ENCODE measurements at regions not wholly inside any gene's neighbourhood (a gene's known extent, or its start where the extent isn't known, plus 50 kb on each side); places are given as distances from the start of the nearest gene placed in this dataset.

DNA sequence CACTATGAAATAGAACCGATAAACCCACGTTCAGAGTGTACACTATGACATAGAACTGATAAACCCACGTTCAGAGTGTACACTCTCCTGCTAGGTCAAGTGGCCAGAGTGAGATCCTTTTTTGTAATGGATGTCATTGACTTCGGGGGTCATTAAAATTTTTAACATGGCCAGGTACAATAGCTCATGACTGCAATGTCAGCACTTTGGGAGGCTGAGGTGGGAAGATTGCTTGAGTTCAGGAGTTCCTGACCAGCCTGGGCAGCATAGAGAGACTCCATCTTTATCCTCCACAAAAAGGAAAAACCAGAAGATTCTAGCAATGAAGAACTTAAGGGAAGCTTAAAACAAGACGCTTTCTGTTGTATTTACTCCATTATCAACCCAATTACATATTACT is 439.7 kb upstream of the FRG1 start:
- Histone ChIP-seq H3K79me2 (ENCODE audit: control insufficient read depth, low read length) (no peaks in the 10 kb centered on the region), H3K27ac (ENCODE audit: low read depth, low read length) (no peak overlapping the region), H3K27me3 (ENCODE audit: control insufficient read depth, low read length) (no peaks in the 10 kb centered on the region), H3K4me3 (ENCODE audit: low read length) (no peak overlapping the region), H3K36me3 (ENCODE audit: control insufficient read depth, low read length) (no peaks in the 10 kb centered on the region), H3K9me3 (ENCODE audit: control insufficient read depth, insufficient read depth, low read length) (peaks cover 12% of the 10 kb centered on the region; the same call in 1 of the 2 replicates), H3K4me1 (ENCODE audit: control insufficient read depth, low read length) (no peaks in the 10 kb centered on the region), H4K20me1 (ENCODE audit: control insufficient read depth, insufficient read depth, low read depth, low read length) (no peaks in the 10 kb centered on the region), H3K9me2 (replicated peaks; ENCODE audit: control insufficient read depth, low read length) (no peaks in the 10 kb centered on the region), H3F3A (ENCODE audit: control insufficient read depth, insufficient read depth) (no peaks in the 10 kb centered on the region), H3K4me2 (ENCODE audit: low read length) (no peak overlapping the region)
- TF ChIP-seq, protein P1, sequence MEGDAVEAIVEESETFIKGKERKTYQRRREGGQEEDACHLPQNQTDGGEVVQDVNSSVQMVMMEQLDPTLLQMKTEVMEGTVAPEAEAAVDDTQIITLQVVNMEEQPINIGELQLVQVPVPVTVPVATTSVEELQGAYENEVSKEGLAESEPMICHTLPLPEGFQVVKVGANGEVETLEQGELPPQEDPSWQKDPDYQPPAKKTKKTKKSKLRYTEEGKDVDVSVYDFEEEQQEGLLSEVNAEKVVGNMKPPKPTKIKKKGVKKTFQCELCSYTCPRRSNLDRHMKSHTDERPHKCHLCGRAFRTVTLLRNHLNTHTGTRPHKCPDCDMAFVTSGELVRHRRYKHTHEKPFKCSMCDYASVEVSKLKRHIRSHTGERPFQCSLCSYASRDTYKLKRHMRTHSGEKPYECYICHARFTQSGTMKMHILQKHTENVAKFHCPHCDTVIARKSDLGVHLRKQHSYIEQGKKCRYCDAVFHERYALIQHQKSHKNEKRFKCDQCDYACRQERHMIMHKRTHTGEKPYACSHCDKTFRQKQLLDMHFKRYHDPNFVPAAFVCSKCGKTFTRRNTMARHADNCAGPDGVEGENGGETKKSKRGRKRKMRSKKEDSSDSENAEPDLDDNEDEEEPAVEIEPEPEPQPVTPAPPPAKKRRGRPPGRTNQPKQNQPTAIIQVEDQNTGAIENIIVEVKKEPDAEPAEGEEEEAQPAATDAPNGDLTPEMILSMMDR (IDR thresholded peaks at IDR 0.05; ENCODE audit: low read depth, low read length, poor library complexity, severe bottlenecking) = no peak
- TF ChIP-seq EZH2phosphoT487 (IDR thresholded peaks at IDR 0.05; ENCODE audit: borderline replicate concordance, low read length) = no peak

DNA sequence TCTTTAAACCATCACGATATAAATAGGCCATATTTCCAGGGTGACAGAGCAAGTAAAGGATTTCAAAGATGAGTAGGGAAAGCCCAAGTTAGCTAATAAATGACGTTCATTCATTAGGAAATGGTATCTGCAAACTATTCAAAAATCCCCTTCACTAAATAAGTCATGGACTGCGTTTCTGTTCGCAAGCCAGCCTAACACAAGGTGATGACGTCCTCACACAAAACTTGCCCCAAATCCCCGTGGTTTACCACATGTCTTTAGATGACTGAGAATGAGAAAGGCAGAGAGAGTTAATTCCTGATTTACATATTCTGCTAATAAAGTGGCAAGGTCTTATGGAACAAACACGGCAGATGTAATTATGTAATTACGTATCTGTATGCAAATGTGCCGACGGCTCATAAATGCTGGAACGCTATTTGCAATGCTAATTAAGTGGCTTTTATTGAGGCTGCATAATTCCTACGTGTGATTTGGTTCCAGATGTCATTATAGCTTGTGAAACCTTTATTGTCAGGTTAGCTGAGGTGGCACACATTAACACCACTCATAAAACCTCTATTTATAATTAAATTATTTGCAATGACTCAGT is 437.7 kb upstream of the FRG1 start:
- no peak overlapping the region for H3K27ac ChIP-seq (ENCODE audit: low read depth, low read length)
- TF ChIP-seq, protein P1 (IDR thresholded peaks at IDR 0.05; ENCODE audit: low read depth, low read length, poor library complexity, severe bottlenecking) = no peak
- no peak for TF ChIP-seq EZH2phosphoT487 (IDR thresholded peaks at IDR 0.05; ENCODE audit: borderline replicate concordance, low read length)
- no peaks in the 10 kb centered on the region for H3K9me2 ChIP-seq (replicated peaks; ENCODE audit: control insufficient read depth, low read length)
- H3K79me2 ChIP-seq (ENCODE audit: control insufficient read depth, low read length) = no peaks in the 10 kb centered on the region
- no peaks in the 10 kb centered on the region for H4K20me1 ChIP-seq (ENCODE audit: control insufficient read depth, insufficient read depth, low read depth, low read length)
- no peaks in the 10 kb centered on the region for H3K4me1 ChIP-seq (ENCODE audit: control insufficient read depth, low read length)
- no peaks in the 10 kb centered on the region for H3K36me3 ChIP-seq (ENCODE audit: control insufficient read depth, low read length)
- no peaks in the 10 kb centered on the region for H3K27me3 ChIP-seq (ENCODE audit: control insufficient read depth, low read length)
- H3F3A ChIP-seq (ENCODE audit: control insufficient read depth, insufficient read depth) = no peaks in the 10 kb centered on the region
- no peak overlapping the region for H3K4me3 ChIP-seq (ENCODE audit: low read length)
- no peaks in the 10 kb centered on the region; the same call in 1 of the 2 replicates for H3K9me3 ChIP-seq (ENCODE audit: control insufficient read depth, insufficient read depth, low read length)
- H3K4me2 ChIP-seq (ENCODE audit: low read length) = no peak overlapping the region

DNA sequence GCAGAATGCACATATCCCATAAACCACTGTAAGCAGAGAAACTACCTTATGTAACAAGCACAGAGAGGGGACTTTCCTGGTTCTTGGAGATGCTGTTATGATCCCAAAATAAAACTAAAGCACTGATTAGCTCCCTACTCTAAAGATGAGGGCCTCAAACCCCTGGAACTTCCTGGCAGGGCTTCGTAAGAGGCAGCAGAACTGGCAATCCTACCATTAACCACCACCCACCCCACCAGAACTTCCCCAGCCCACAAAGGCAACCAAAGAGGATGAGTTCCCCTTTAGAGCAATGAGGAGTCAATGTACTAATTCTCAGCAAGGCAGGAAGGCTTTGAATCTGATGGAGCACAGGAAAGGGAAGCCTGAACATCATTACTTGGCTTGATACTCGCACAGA is 436.5 kb upstream of the FRG1 start:
- Histone ChIP-seq H3F3A (ENCODE audit: control insufficient read depth, insufficient read depth) (no peaks in the 10 kb centered on the region), H3K4me2 (ENCODE audit: low read length) (no peak overlapping the region)

More for the DNA sequence above, 436.5 kb upstream of the FRG1 start:
- Histone ChIP-seq H3K4me3 (ENCODE audit: low read length) (no peak overlapping the region), H3K9me3 (ENCODE audit: control insufficient read depth, insufficient read depth, low read length) (no peaks in the 10 kb centered on the region; the same call in 1 of the 2 replicates), H3K4me1 (ENCODE audit: control insufficient read depth, low read length) (no peaks in the 10 kb centered on the region), H3K27me3 (ENCODE audit: control insufficient read depth, low read length) (no peaks in the 10 kb centered on the region), H3K36me3 (ENCODE audit: control insufficient read depth, low read length) (no peaks in the 10 kb centered on the region), H3K27ac (ENCODE audit: low read depth, low read length) (no peak overlapping the region), H3K79me2 (ENCODE audit: control insufficient read depth, low read length) (no peaks in the 10 kb centered on the region), H4K20me1 (ENCODE audit: control insufficient read depth, insufficient read depth, low read depth, low read length) (no peaks in the 10 kb centered on the region), H3K9me2 (replicated peaks; ENCODE audit: control insufficient read depth, low read length) (no peaks in the 10 kb centered on the region)
- TF ChIP-seq, protein P1 (IDR thresholded peaks at IDR 0.05; ENCODE audit: low read depth, low read length, poor library complexity, severe bottlenecking) = no peak
- TF ChIP-seq EZH2phosphoT487 (IDR thresholded peaks at IDR 0.05; ENCODE audit: borderline replicate concordance, low read length) = no peak

Data from DOHH2 (cell line).